AG10803 (cell line): ENCODE measurements at regions not wholly inside any gene's neighbourhood (a gene's known extent, or its start where the extent isn't known, plus 50 kb on each side); places are given as distances from the start of the nearest gene placed in this dataset.

Experiments used
- DNase-seq: peaks from one replicate; pipeline ENCODE4 v3.0.0; 2010; ENCODE audit warnings: low read depth
- H3K4me3 ChIP-seq: 2 replicates; pipeline ENCODE4 v1.5.1; 2011; ENCODE audit warnings: mild to moderate bottlenecking, low read length, control low read depth
- TF ChIP-seq, protein P1 (sequence below): conservative IDR thresholded peaks from 2 replicates; pipeline ENCODE4 v1.5.1; 2011; ENCODE audit warnings: mild to moderate bottlenecking, low read length, control low read depth, inconsistent platforms

DNA sequence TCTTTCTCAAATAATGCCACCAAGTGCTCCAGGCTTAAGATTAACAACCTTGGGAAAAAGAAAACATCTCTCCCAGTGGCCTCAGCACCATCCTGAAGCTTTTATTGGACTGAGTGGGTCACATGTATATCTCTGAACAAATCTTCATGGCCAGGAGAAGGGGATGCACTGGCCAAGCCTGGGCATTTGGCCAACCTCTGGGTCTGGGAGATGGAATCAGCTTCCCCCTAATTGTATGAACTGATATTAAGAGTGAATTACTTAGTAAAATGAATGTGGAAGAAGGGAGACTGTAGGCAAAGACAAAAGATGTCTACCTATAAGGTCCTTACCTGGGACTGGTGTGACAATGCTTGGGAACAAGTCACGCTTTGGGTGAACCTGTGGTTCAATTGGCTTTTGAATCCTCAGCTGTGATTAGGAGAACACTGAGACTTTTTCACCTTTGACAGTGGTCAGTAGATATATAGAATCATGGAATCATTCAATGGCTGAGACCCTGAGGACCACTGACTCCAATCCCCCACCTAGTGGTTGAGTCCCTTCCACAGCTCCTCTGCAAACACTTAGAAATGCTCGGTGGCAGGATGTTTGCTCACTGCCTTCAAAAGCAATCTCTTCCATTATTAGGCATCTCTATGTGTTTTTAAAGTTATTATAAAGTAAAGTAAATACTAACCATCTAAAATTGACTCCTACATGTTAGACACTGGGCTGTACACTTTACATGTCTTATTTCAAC, 102.6 kb upstream of the ATP1A1 start:
- no peak overlapping the region for H3K4me3 ChIP-seq
- TF ChIP-seq, protein P1, sequence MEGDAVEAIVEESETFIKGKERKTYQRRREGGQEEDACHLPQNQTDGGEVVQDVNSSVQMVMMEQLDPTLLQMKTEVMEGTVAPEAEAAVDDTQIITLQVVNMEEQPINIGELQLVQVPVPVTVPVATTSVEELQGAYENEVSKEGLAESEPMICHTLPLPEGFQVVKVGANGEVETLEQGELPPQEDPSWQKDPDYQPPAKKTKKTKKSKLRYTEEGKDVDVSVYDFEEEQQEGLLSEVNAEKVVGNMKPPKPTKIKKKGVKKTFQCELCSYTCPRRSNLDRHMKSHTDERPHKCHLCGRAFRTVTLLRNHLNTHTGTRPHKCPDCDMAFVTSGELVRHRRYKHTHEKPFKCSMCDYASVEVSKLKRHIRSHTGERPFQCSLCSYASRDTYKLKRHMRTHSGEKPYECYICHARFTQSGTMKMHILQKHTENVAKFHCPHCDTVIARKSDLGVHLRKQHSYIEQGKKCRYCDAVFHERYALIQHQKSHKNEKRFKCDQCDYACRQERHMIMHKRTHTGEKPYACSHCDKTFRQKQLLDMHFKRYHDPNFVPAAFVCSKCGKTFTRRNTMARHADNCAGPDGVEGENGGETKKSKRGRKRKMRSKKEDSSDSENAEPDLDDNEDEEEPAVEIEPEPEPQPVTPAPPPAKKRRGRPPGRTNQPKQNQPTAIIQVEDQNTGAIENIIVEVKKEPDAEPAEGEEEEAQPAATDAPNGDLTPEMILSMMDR: no peak
- no peak for DNase-seq

DNA sequence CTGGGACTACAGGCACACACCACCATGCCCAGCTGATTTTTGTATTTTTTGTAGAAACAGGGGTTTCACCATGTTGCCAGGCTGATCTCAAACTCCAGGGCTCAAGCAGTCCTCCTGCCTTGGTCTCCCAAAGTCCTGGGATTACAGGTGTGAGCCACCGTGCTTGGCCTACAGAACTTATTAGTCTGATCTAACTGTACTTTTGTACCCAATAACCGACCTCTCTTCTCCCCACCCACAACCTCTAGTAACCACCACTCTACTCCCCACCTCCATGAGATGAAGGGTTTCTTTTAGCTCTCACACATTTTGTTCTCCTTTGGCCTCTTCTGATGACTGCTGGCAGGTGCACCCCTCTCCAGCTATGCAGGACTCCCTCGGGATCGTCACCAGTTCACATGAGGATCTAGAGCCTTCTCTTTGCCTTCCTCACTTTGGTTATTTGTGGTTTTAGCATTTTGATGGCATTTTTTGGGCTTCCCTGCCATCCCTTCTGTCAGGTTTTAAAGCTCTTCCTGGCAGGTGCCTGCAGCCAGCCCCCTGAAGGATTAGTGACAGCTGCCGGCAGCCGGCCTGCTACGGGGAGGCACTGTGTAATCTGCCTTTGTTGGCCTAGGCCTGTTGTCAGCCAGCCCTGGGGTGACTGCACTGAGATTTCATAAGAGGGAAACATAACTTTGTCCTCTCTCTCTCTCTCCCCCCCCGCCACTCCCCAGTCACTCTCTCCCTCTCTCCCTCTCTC, 99.8 kb upstream of the ATP1A1 start:
- TF ChIP-seq, protein P1: no peak
- no peak for DNase-seq
- no peak overlapping the region for H3K4me3 ChIP-seq

DNA sequence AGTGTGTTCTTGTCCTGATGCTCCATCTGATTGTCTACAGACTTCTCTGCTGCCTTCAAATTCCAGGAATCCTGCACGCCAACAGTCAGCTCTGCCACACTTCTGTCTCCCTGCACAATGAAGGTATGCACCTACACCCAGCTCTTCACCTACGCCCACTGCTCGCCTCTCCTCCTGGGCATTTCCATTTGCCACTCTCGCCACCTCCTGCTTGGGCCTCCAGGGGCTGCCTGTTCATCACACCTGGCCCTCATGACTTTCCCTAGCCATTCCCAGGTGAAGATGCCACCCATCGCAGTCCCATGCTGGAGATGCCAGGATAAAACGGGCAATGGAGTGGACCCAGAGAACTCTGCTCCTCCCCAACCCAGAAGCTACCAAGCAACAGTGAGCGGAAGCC, 96.5 kb upstream of the ATP1A1 start:
- DNase-seq: no peak
- no peak overlapping the region for H3K4me3 ChIP-seq
- TF ChIP-seq, protein P1: no peak

DNA sequence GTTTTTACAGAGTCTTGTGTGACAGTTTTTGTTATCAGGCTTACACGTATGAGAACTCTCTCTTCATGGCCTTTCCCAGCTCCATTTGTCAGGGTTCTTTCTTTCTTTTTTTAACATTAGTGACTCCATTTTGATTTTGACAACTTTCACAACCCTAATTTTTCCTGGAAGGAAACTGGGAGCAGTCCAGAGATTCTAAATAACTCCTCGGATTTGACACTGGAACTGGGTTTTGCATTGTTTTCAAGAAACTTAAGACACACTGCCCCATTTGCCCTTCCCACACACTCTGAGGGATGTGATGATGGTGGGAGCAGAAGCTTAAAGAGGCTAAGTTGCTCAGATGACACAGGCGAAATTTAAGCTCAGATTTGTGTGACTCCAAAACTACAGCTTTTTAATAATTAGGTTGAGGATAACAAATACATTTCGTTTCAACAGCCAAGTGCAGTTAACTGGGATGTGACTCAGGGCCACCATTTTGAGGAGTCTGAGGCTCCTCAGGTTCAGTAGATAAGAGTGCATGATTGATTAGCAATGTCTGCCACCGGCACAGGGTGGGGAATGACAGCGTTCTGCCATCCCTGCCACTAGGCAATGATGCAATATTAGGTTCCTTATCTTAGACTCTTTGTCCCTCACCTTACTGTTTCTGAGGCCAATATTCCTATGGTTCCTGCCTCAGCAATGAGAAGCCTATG, 95.1 kb upstream of the ATP1A1 start:
- TF ChIP-seq, protein P1: no peak
- DNase-seq: no peak
- no peak overlapping the region for H3K4me3 ChIP-seq

DNA sequence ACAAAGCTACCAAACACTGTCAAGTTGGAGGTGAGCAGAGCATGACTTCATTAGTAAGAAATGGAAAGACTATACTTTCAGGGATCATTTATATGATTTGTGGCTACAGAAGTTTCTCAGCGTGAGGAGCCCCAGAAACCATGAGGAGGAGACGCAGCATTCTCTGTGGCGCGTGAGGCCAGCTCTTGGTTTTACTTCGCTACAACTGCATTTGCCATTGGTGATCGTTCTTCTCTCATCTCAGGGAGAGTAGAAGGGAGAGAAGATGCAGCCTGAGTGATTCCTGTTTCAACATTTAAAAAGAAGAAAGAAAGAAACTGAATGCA, 94.5 kb upstream of the ATP1A1 start:
- DNase-seq: no peak
- TF ChIP-seq, protein P1: no peak
- H3K4me3 ChIP-seq: no peak overlapping the region

DNA sequence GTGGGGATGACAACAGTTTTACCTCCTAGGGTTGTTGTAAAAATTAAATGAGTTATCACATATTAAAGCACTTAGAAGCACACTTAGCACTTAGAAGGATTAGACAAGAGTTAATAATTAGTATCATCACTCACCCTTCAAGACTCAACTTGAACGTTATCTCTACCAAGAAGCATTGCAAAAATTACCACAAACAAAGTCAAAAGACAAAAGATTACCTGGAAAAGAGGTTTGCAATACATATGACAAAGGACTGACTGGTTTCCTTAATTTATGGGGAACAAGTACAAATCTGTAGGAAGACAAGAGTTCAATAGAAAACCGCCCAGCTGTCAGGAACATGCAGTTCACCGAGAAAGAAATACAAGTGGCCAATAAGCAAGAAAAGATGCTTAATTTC, 93.3 kb upstream of the ATP1A1 start:
- no peak overlapping the region for H3K4me3 ChIP-seq
- no peak for DNase-seq
- TF ChIP-seq, protein P1: no peak
